PC-9 (cell line): ENCODE measurements at regions not wholly inside any gene's neighbourhood (a gene's known extent, or its start where the extent isn't known, plus 50 kb on each side); places are given as distances from the start of the nearest gene placed in this dataset.

Source experiments
- EZH2 ChIP-seq: fragments of 200-600 bp; sonication (generic); IDR thresholded peaks from 2 replicates; pipeline ENCODE4 v1.8.0; 2017; ENCODE audit warnings: antibody characterized with exemption, low read depth
- TF ChIP-seq, protein P1 (sequence below): fragments of 200-600 bp; sonication (generic); conservative IDR thresholded peaks from 2 replicates; pipeline ENCODE4 v1.6.1; 2017; ENCODE audit warnings: mixed run types, antibody characterized with exemption, mild to moderate bottlenecking, moderate library complexity

DNA sequence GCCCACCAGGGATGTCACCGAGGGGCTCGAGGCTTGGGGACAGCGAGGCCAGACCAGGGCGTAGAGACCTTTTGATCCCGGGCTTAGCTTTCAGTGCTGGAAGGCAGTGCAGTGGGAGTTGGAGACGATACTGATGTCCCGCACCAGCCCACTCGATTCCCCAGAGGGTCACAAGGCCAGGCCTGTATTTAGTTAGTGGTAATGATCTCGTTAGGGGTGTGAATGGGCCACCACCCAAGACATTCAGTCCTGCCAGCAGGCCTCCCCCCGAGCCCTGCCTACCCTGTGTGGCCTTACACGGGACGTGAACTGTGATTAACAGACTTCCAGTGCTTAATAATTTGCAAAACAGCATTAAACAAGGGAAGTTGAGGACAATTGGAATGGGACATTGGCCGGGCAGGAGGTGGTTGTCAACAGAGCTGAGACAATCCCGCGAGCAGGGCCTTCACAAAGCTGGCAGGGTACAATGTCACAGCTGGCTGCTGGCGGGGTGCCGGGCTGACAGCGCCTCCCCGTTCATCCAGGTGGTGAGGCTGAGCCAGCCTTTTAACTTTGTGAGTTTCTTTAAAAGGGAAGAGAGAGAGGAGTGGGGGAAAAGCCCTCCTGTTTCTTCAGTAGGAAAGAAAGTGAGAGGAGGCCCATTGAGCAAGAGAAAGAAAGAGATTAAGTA, 175.3 kb upstream of the RALGAPA2 start:
- TF ChIP-seq, protein P1, sequence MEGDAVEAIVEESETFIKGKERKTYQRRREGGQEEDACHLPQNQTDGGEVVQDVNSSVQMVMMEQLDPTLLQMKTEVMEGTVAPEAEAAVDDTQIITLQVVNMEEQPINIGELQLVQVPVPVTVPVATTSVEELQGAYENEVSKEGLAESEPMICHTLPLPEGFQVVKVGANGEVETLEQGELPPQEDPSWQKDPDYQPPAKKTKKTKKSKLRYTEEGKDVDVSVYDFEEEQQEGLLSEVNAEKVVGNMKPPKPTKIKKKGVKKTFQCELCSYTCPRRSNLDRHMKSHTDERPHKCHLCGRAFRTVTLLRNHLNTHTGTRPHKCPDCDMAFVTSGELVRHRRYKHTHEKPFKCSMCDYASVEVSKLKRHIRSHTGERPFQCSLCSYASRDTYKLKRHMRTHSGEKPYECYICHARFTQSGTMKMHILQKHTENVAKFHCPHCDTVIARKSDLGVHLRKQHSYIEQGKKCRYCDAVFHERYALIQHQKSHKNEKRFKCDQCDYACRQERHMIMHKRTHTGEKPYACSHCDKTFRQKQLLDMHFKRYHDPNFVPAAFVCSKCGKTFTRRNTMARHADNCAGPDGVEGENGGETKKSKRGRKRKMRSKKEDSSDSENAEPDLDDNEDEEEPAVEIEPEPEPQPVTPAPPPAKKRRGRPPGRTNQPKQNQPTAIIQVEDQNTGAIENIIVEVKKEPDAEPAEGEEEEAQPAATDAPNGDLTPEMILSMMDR = no peak
- TF ChIP-seq EZH2 = no peak
